ENCODE measurements at regions not wholly inside any gene's neighbourhood (a gene's known extent, or its start where the extent isn't known, plus 50 kb on each side); places are given as distances from the start of the nearest gene placed in this dataset.

DNA sequence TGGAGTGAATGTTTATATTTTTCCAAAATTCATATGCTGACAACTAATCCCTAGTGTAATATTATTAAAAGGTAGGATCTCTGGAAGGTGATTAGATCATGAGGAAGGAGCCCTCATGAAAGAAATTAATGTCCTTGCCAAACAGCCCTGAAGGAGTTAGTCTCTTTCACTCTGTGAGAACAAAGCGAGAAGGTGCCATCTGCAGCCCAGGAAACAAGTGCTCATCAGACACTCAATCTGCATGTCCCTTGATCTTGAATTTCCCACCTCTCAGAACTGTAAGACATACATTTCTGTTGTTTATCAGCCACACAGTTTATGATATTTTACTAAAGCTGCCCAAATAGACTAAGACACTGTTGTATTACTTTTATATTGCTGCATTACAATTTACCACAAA lies 1283.4 kb downstream of the PCDH7 start:
- no peak for TF ChIP-seq CTCF (conservative IDR thresholded peaks at IDR 0.05; ENCODE audit: low read depth, low read length)
- TF ChIP-seq EZH2 (IDR thresholded peaks at IDR 0.05; ENCODE audit: borderline replicate concordance, low read depth, low read length, poor library complexity, severe bottlenecking): no peak
